ENCODE measurements at regions not wholly inside any gene's neighbourhood (a gene's known extent, or its start where the extent isn't known, plus 50 kb on each side); places are given as distances from the start of the nearest gene placed in this dataset.
"Not testable (repeated sequence)": the region's sequence is repeated elsewhere in the genome, so short reads cannot be mapped to it uniquely, and the experiment has no call there.

- no peak for DNase-seq (ENCODE audit: low read depth in 2 of 2, low spot score in 1 of 2)
Observed at GRCh38 chr4:1561286-1561990, 122.7 kb downstream of the FAM53A start.

- DNase-seq (ENCODE audit: low read depth in 2 of 2, low spot score in 1 of 2): no peak
Observed at GRCh38 chr4:1559896-1560650, 124.0 kb downstream of the FAM53A start.

- no peak for DNase-seq (ENCODE audit: low read depth in 2 of 2, low spot score in 1 of 2)
Observed at GRCh38 chr4:1558205-1558604, 125.9 kb downstream of the FAM53A start.

- DNase-seq (ENCODE audit: low read depth in 2 of 2, low spot score in 1 of 2): no peak
Observed at GRCh38 chr4:1557221-1557597, 126.9 kb downstream of the FAM53A start.

GRCh38 chr4:1556541-1557220 is 127.4 kb downstream of the FAM53A start:
- no peak for DNase-seq (ENCODE audit: low read depth in 2 of 2, low spot score in 1 of 2)

- DNase-seq (ENCODE audit: low read depth in 2 of 2, low spot score in 1 of 2): no peak
Observed at GRCh38 chr4:1554876-1555265, 129.2 kb downstream of the FAM53A start.

GRCh38 chr4:1554246-1554875 is 129.8 kb downstream of the FAM53A start:
- no peak for DNase-seq (ENCODE audit: low read depth in 2 of 2, low spot score in 1 of 2)

GRCh38 chr4:1553365-1553764 is 130.7 kb downstream of the FAM53A start:
- DNase-seq (ENCODE audit: low read depth in 2 of 2, low spot score in 1 of 2): no peak

- no peak for DNase-seq (ENCODE audit: low read depth in 2 of 2, low spot score in 1 of 2)
Observed at GRCh38 chr4:1552451-1552850, 131.7 kb downstream of the FAM53A start.

GRCh38 chr4:1551211-1551610 is 132.9 kb downstream of the FAM53A start:
- DNase-seq (ENCODE audit: low read depth in 2 of 2, low spot score in 1 of 2): no peak

- no peak for DNase-seq (ENCODE audit: low read depth in 2 of 2, low spot score in 1 of 2)
Observed at GRCh38 chr4:1550122-1551070, 133.7 kb downstream of the FAM53A start.

GRCh38 chr4:1549638-1550035 is 134.5 kb downstream of the FAM53A start:
- DNase-seq (ENCODE audit: low read depth in 2 of 2, low spot score in 1 of 2): no peak

GRCh38 chr4:1548827-1549637 is 135.1 kb downstream of the FAM53A start:
- peak; percentile 24 to 42 for DNase-seq (ENCODE audit: low read depth in 2 of 2, low spot score in 1 of 2)

- DNase-seq (ENCODE audit: low read depth in 2 of 2, low spot score in 1 of 2): no peak
Observed at GRCh38 chr4:1547856-1548826, 136.0 kb downstream of the FAM53A start.

- DNase-seq (ENCODE audit: low read depth in 2 of 2, low spot score in 1 of 2): no peak
Observed at GRCh38 chr4:1547131-1547855, 136.8 kb downstream of the FAM53A start.

GRCh38 chr4:1544861-1545281 is 138.6 kb upstream of the NKX1-1 start:
- no peak for DNase-seq (ENCODE audit: low read depth in 2 of 2, low spot score in 1 of 2)

- DNase-seq (ENCODE audit: low read depth in 2 of 2, low spot score in 1 of 2): not testable (repeated sequence)
Observed at GRCh38 chr4:1544435-1544834, 138.2 kb upstream of the NKX1-1 start.

- no peak for DNase-seq (ENCODE audit: low read depth in 2 of 2, low spot score in 1 of 2)
Observed at GRCh38 chr4:1543976-1544375, 137.7 kb upstream of the NKX1-1 start.

Measured in stimulated activated CD8-positive, alpha-beta memory T cell treated with anti-CD3 and anti-CD28 coated beads, Interleukin-4, amount 100 ng/mL, for 1 hour (primary cell).